ENCODE measurements at regions not wholly inside any gene's neighbourhood (a gene's known extent, or its start where the extent isn't known, plus 50 kb on each side); places are given as distances from the start of the nearest gene placed in this dataset.

DNA sequence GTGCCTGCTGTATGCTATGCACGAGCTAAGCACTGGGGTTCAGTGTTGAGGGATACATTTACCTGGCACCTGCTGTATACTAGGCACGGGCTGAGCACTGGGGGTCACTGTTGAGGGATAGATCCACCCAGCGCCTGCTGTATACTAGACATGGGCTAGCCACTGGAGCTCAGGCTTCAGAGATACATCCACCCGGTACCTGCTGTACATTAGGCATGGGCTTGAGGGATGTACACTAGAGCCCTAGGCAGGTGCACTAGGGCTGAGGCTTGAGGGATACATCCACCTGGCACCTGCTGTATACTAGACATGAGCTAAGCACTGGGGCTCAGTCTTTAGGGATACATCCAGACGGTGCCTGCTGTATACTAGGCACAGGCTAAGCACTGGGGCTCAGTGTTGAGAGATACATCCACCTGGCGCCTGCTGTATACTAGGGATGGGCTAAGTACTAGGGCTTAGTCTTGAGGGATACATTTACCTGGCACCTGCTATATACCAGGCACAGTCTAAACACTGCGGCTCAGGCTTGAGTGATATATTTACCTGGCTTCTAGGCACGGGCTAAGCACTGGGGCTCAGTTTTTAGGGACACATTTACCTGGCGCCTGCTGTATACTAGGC lies 92.7 kb downstream of the ADRA2C start (continued):
- no peak for TF ChIP-seq MXI1 (IDR thresholded peaks at IDR 0.05; ENCODE audit: low read depth, low read length)
- TF ChIP-seq, protein P1, sequence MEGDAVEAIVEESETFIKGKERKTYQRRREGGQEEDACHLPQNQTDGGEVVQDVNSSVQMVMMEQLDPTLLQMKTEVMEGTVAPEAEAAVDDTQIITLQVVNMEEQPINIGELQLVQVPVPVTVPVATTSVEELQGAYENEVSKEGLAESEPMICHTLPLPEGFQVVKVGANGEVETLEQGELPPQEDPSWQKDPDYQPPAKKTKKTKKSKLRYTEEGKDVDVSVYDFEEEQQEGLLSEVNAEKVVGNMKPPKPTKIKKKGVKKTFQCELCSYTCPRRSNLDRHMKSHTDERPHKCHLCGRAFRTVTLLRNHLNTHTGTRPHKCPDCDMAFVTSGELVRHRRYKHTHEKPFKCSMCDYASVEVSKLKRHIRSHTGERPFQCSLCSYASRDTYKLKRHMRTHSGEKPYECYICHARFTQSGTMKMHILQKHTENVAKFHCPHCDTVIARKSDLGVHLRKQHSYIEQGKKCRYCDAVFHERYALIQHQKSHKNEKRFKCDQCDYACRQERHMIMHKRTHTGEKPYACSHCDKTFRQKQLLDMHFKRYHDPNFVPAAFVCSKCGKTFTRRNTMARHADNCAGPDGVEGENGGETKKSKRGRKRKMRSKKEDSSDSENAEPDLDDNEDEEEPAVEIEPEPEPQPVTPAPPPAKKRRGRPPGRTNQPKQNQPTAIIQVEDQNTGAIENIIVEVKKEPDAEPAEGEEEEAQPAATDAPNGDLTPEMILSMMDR (IDR thresholded peaks at IDR 0.05 in 2 of 3, conservative IDR thresholded peaks at IDR 0.05 in 1 of 3; ENCODE audit: control insufficient read depth in 2 of 3, extremely low read depth in 1 of 3, insufficient read depth in 1 of 3, low read depth in 3 of 3, low read length in 3 of 3) = no peak

DNA sequence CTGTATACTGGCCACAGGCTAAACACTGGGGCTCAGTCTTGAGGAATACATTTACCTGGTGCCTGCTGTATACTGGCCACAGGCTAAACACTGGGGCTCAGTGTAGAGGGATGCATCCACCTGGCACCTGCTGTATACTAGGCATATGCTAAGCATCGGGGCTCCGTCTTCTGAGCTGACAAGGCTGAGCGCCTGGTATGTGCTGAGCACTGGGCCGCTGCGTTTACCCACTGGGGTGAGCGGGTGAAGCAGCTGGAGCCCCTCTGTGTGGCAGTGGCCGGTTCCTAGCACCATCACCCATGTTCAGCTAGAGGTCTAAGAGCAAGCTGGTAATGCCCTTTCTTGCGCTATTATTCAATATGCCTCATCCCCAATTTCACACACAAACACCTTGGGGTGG lies 93.4 kb downstream of the ADRA2C start:
- Histone ChIP-seq H4K20me1 (ENCODE audit: control insufficient read depth, insufficient read depth) (no peaks in the 10 kb centered on the region), H3K27me3 (replicated peaks in 1 of 2; ENCODE audit: control insufficient read depth in 2 of 2, insufficient read depth in 2 of 2, low read length in 1 of 2) (no peaks in the 10 kb centered on the region; a peak in 2 of 4 replicates), H3K79me2 (ENCODE audit: control insufficient read depth, insufficient read depth, low read length) (no peaks in the 10 kb centered on the region), H3K4me2 (ENCODE audit: control insufficient read depth, insufficient read depth) (no peak overlapping the region), H3K4me3 (no peak overlapping the region), H3K36me3 (ENCODE audit: control insufficient read depth in 2 of 2, insufficient read depth in 2 of 2, low read length in 1 of 2) (no peaks in the 10 kb centered on the region), H3K27ac (ENCODE audit: control insufficient read depth, insufficient read depth) (no peak overlapping the region), H2AFZ (ENCODE audit: control insufficient read depth, low read depth, low read length) (no peak overlapping the region), H3K9ac (ENCODE audit: control insufficient read depth, insufficient read depth, low read length) (no peak overlapping the region), H3K4me1 (ENCODE audit: control insufficient read depth, insufficient read depth, low read length) (no peaks in the 10 kb centered on the region), H3K9me3 (replicated peaks; ENCODE audit: control insufficient read depth, insufficient read depth, low read length) (no peaks in the 10 kb centered on the region)
- no TSS peak for BruUV-seq (replicated peaks)
- TF ChIP-seq SMC3 (IDR thresholded peaks at IDR 0.05; ENCODE audit: borderline replicate concordance, low read length) (no peak), BRCA1 (IDR thresholded peaks at IDR 0.05; ENCODE audit: low read depth, low read length) (no peak), SUZ12 (IDR thresholded peaks at IDR 0.05; ENCODE audit: unreplicated experiment) (no peak), YBX1 (IDR thresholded peaks at IDR 0.05) (no peak), KDM1A (IDR thresholded peaks at IDR 0.05; ENCODE audit: borderline replicate concordance) (no peak), KAT2A (conservative IDR thresholded peaks at IDR 0.05; ENCODE audit: control insufficient read depth, low read depth, low read length) (no peak), KLF5 (IDR thresholded peaks at IDR 0.05; ENCODE audit: partially characterized antibody) (no peak)
- TF ChIP-seq, protein P2, sequence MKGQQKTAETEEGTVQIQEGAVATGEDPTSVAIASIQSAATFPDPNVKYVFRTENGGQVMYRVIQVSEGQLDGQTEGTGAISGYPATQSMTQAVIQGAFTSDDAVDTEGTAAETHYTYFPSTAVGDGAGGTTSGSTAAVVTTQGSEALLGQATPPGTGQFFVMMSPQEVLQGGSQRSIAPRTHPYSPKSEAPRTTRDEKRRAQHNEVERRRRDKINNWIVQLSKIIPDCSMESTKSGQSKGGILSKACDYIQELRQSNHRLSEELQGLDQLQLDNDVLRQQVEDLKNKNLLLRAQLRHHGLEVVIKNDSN (IDR thresholded peaks at IDR 0.05; ENCODE audit: borderline replicate concordance, extremely low read length, insufficient read depth, low read depth, low read length) = no peak
- POLR2A ChIA-PET = no interaction called here
- no peak for ATAC-seq
- no peak for DNase-seq (ENCODE audit: low read depth, low spot score)
- in situ Hi-C loops (cut with MboI) (no loop called here), intact Hi-C loops (cut with micrococcal nuclease; ENCODE audit: unreplicated experiment) (no loop called here)
- CTCF ChIA-PET = interaction anchor here (0.6 kb wide), 1 partner anchor 21 kb away, joined by 3 read pairs; no protein-coding TSS in a partner anchor
- SMC1A ChIA-PET (ENCODE audit: uncharacterized antibody, unreplicated experiment) = no interaction called here
- no peak for FAIRE-seq
- RAD21 ChIA-PET (ENCODE audit: unreplicated experiment) = no interaction called here
- WGBS (ENCODE audit: insufficient coverage, insufficient replicate concordance, low lambda C conversion rate, missing lambda C conversion rate) = 69% methylated on average over 8 of the region's 8 CpGs

All from GM12878 (cell line).